NCI-H2227 (cell line): ENCODE measurements at regions not wholly inside any gene's neighbourhood (a gene's known extent, or its start where the extent isn't known, plus 50 kb on each side); places are given as distances from the start of the nearest gene placed in this dataset.

Source experiments
- DNase-seq: peaks from one replicate; lab custom pipeline; 2025; ENCODE audit not compliant: unreplicated experiment; lab: John Stamatoyannopoulos, UW

GRCh38 chr11:95520369-95521132 is 269.0 kb downstream of the FAM76B start:
- DNase-seq, result no peak

DNA sequence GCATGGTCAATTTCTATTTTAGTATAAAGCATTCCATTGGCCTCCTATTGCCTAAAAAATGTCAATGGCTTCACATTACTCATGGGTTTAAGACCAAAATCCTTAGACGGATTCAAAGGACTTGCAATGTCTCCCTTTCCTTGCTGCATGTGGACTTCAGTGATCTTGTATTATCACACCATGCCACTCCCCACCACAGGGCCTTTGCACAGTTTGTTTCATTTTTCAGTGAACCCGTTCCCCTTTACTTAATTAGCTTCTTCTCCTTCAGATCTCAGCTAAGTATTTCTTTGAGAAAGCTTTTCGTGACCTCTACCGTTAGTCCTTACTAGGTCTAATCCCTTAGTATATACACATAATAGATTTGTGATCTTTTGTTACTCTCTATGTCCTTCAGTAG is 269.7 kb downstream of the FAM76B start:
- DNase-seq, result no peak

GRCh38 chr11:95517453-95517852 is 272.1 kb downstream of the FAM76B start:
- no peak for DNase-seq

DNA sequence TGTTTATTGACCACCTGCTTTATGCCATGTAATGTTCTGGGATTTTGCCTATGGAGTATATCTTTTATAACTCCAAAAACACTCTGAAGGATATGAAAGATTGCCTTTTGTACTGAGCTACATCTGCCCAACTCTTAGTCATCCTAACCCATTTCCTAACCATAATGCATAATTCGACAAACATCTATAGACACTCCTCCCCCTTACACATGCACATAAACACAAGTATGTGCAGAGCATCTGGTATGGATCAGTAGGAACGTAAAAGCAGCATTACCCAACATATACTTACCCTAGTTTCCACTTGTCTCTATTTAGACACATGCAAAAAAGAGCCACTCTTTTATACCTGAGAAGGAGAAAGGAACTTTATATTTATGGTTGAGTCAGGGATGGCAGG is 272.8 kb downstream of the FAM76B start:
- DNase-seq, result no peak

GRCh38 chr11:95516175-95516574 is 273.4 kb downstream of the FAM76B start:
- no peak for DNase-seq

DNA sequence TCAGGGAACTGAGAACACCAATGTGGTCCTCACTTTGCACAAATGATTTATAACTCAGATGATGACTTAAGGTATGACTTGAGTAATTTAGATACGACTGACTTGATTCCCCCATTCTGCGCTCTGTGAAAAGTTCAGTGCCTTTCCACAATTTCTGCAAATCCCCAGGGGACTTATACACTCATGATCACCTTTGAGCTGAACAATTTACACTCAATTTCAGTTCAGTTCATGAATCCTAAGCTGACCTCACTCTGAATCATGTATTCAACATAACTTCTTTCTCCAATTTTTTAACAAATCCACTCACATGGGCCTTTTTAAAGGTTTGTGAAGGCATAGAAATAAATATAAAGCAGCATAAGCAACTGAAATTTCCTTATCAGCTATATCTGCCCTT is 274.2 kb downstream of the FAM76B start:
- no peak for DNase-seq

GRCh38 chr11:95514416-95515110 is 275.0 kb downstream of the FAM76B start:
- no peak for DNase-seq

DNA sequence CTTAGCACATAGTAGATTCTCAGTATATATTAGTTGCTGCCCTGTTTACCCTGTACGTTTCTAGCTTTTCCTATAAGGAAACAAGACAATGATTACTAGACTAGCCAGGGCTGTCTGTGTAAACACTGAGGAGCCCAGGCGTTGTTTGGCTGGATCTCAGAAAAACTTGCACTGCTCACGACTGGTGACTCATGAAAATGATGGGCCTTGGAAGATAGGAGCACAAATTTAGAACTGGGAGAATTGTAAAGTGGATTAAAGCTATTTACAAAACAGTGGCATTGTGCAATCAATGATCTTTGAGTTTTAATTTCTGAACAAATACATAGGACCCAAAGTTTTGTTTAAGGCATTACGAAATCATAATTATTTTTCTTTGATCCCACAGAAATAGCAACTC is 276.9 kb downstream of the FAM76B start:
- no peak for DNase-seq

GRCh38 chr11:95512177-95512576 is 277.4 kb downstream of the FAM76B start:
- DNase-seq, result no peak

GRCh38 chr11:95508219-95508890 is 277.4 kb upstream of the SESN3 start:
- DNase-seq, result no peak

DNA sequence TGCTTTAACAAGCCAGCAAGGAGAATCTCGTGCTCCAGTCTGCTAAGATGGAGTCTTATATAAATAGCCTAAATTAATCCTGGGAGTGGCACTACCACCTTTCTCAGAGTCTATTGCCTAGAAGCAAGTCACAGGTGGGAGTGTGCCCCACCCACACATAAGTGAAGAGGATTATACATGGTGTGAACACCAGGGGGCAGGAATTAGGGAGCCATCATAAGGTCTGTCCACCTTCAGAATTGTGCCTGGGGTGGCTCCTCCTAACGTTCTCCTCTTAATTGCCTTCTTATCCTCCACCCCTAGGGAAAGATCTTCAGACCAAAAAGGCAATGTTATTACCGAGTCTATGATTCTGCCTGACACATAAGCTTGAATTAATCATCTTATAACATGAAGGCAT is 276.8 kb upstream of the SESN3 start:
- DNase-seq, result no peak

GRCh38 chr11:95506777-95507176 is 275.8 kb upstream of the SESN3 start:
- DNase-seq, result no peak

DNA sequence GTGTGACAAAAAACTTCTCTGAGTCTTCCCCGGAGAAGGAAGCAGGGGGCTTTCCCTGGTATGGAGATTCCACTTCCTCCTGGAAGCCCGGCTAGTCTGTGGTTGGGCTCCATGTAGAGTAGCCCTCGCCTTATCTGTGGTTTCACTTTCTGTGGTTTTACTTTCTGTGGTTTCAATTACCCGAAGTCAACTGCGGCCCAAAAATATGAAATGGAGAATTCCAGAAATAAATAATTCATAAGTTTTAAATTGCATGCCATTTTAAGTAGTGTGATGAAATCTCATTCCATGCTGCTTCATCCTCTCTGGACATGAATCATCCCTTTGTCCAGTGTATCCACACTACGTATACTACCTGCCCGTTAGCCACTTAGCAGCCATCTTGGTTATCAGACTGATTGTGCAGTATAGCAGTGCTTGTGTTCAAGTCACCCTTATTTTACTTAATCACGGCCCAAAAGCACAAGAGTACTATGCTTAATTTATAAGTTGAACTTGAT is 275.0 kb upstream of the SESN3 start:
- DNase-seq, result no peak

GRCh38 chr11:95503047-95503446 is 272.0 kb upstream of the SESN3 start:
- no peak for DNase-seq

- DNase-seq, result no peak
These were observed 271.5 kb upstream of the SESN3 start for GRCh38 chr11:95502522-95502921.

GRCh38 chr11:95501761-95502266 is 270.8 kb upstream of the SESN3 start:
- no peak for DNase-seq

DNA sequence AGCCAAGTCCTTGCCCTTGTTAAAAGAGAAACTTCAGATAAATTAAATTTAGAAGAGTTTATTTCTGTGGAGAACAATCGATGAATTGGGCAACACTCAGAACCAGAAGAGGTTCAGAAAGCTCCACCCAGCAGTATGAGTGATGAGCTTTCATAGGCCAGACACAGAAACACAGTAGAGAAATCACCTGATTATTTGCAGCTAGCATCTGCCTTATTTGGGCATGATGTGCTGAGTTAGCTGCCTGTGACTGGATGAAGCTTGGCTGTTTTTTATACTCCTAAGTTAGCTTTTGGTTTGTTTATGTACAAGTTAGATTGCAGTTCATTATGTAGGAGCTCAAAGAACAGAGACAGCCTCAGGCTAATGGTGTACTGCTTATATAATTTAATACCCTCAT is 269.5 kb upstream of the SESN3 start:
- DNase-seq, result no peak

DNA sequence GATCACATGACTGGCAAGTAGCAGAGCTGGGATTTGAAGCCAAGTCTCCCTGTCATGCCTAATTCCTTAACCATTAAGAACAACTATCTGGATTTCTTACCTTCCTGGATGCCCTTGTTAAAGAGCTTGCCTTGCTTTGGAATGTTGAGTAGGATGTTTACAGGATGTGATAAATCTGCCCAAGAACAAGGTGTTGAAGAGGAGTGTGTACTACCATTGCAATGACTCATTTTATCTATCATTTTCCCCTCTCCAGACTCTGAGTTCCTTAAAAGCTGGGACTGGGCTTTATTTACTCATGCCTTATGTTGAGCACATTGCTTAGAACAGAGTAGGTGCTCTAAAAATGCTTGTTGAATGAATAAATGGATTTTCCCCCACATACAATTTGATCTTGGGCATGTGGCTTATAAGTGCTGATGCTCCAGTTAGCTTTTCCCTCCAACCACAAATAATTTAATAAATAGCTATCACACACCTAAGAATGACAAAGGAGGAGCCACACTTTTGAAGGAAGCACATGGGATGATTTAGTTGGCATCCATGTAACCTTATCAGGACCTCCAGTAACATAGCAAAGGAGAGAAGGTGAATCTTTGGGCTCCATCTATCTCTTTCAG is 268.6 kb upstream of the SESN3 start:
- DNase-seq, result no peak

GRCh38 chr11:95498722-95499425 is 267.9 kb upstream of the SESN3 start:
- no peak for DNase-seq

DNA sequence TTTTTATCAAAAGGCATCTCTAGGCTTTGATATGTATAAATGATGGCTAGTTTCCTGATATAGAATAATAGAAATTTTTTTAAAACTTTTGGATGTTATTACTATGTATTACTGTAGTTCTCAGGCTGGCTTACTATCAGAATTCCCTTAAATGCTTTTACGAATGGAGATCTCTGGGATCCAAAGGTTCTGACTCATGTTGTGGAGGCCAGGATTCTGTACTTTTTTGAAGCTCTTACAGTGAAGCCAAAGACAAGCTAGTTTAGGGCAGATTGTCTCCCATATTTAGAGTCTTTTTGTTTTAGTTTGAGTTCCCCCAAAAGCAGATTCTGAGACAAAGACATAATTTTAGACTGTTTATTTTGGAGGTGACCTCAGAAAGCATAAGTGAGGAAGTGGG is 265.9 kb upstream of the SESN3 start:
- DNase-seq, result no peak

GRCh38 chr11:95495706-95496105 is 264.7 kb upstream of the SESN3 start:
- no peak for DNase-seq
